GM21737 (cell line): ENCODE measurements at regions not wholly inside any gene's neighbourhood (a gene's known extent, or its start where the extent isn't known, plus 50 kb on each side); places are given as distances from the start of the nearest gene placed in this dataset.

Experiments used
- ATAC-seq: cut with Tn5 transposase; IDR thresholded peaks from one replicate; pipeline ENCODE4 v1.9.1; 2021; ENCODE audit warnings: mild to moderate bottlenecking, moderate library complexity; ENCODE audit not compliant: unreplicated experiment

- ATAC-seq = no peak
Measured at GRCh38 chr7:18354108-18355085, 141.2 kb upstream of the HDAC9 start.

GRCh38 chr7:18356191-18356645 is 139.3 kb upstream of the HDAC9 start:
- ATAC-seq = no peak

- ATAC-seq = no peak
Measured at GRCh38 chr7:18357691-18358090, 137.9 kb upstream of the HDAC9 start.

- ATAC-seq = no peak
Measured at GRCh38 chr7:18361756-18362155, 133.8 kb upstream of the HDAC9 start.

- no peak for ATAC-seq
Measured at GRCh38 chr7:18363751-18364380, 131.7 kb upstream of the HDAC9 start.

- ATAC-seq = no peak
Measured at GRCh38 chr7:18364396-18364795, 131.2 kb upstream of the HDAC9 start.

- no peak for ATAC-seq
Measured at GRCh38 chr7:18366394-18366793, 129.2 kb upstream of the HDAC9 start.

GRCh38 chr7:18369011-18369410 is 126.5 kb upstream of the HDAC9 start:
- ATAC-seq = no peak

- no peak for ATAC-seq
Measured at GRCh38 chr7:18370633-18371032, 124.9 kb upstream of the HDAC9 start.

GRCh38 chr7:18378989-18379605 is 116.5 kb upstream of the HDAC9 start:
- no peak for ATAC-seq

GRCh38 chr7:18384491-18385143 is 110.9 kb upstream of the HDAC9 start:
- ATAC-seq = no peak

GRCh38 chr7:18386607-18387006 is 108.9 kb upstream of the HDAC9 start:
- no peak for ATAC-seq

GRCh38 chr7:18387191-18387735 is 108.3 kb upstream of the HDAC9 start:
- no peak for ATAC-seq

- no peak for ATAC-seq
Measured at GRCh38 chr7:18390535-18390907, 105.0 kb upstream of the HDAC9 start.

- no peak for ATAC-seq
Measured at GRCh38 chr7:18393465-18394118, 102.0 kb upstream of the HDAC9 start.

- no peak for ATAC-seq
Measured at GRCh38 chr7:18395868-18396267, 99.7 kb upstream of the HDAC9 start.

GRCh38 chr7:18396953-18397352 is 98.6 kb upstream of the HDAC9 start:
- no peak for ATAC-seq

- no peak for ATAC-seq
Measured at GRCh38 chr7:18399436-18400235, 95.9 kb upstream of the HDAC9 start.

GRCh38 chr7:18400275-18400674 is 95.3 kb upstream of the HDAC9 start:
- ATAC-seq = no peak

- ATAC-seq = no peak
Measured at GRCh38 chr7:18400726-18401125, 94.8 kb upstream of the HDAC9 start.
